Stimulated activated CD4-positive, alpha-beta T cell treated with anti-CD3 and anti-CD28 coated beads, Interleukin-2, amount 100 ng/mL, for 4 hours (primary cell): ENCODE measurements at regions not wholly inside any gene's neighbourhood (a gene's known extent, or its start where the extent isn't known, plus 50 kb on each side); places are given as distances from the start of the nearest gene placed in this dataset.
"Not testable (repeated sequence)": the region's sequence is repeated elsewhere in the genome, so short reads cannot be mapped to it uniquely, and the experiment has no call there.

Experiments
- DNase-seq: peaks from one replicate; pipeline ENCODE4 v3.0.0-alpha.2; 2020; ENCODE audit warnings: low read depth

DNA sequence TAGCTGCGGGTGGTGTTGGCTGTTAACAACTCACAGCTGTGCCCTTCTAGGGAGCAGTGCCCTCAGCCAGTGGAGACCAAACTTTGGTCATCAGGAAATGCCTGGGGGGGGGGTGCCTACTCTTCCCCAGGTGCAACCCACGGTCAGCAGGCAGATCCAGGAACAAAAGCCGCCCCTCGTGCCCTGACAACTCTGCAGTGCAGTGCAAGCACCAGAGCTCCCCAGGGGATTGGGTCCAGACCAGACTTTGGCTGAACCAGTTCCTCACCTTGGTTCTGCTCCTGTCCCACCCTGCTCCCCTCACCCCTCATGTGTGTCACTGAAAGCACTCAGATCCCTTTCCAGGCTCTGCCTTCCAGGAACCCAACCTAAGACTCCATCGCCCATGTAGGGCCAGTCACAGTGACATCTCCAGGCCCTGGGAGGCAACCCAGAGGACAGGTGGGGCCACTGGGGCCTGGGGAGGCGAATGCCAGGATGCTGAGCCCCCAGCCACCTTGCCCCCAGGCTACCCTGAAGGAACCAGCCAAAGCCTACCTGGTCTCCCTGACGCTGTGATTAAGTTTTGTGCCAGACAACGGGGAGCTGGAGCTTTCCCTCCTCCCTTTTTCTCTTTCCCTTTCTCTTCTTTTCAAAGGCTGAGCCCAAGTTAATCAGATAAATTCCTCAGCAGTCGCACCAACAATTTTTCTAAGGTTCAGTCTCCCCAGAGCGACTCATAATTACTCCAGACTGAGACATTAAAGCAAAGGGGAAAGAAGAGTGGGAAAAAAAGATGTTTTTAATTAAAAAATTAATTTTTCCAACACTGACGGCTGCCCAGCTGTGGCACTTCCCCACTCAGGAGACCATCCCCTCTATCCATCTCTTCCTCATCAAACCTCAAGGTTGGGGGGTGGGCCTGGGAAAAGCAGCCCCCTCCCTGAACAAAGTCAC is 207.5 kb upstream of the LINGO1 start:
- DNase-seq = no peak

DNA sequence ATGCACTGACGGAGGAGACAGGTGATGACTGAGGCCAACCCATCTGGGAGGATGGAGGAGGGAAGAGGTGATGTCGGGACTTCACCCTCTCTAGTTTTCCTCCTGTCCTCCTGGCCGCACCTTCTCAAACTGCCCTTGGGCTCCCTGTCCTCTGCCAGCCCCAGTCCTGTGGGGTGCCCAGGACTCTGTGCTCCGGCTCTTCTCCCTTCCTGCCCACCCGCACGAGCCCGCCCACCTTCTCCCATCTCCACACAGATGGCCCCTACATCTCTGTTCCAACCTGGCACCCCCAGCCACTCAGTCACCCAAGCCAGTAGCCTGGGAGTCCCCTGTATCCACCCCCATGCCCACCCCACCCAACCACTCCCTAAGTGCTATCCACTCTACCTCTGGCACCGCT is 206.7 kb upstream of the LINGO1 start:
- no peak for DNase-seq

DNA sequence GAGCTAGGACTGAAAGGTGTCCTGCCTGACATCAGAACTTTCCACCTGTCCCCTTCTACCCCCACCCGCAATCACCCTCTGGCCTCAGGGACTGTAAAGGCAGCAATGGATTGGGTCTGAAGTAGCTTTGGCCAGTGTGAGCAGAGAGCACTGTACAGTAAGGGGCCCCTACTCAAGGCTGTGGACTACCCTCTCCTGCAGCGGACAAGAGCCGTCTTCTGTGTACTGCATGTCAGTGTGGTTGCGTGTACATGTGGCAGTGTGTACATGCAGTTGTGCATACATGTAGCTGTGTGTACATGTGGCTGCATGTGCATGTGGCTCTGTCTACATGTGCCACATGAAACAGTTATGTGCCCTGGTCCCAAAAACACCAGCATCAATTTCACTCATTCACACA is 205.9 kb upstream of the LINGO1 start:
- DNase-seq = no peak

DNA sequence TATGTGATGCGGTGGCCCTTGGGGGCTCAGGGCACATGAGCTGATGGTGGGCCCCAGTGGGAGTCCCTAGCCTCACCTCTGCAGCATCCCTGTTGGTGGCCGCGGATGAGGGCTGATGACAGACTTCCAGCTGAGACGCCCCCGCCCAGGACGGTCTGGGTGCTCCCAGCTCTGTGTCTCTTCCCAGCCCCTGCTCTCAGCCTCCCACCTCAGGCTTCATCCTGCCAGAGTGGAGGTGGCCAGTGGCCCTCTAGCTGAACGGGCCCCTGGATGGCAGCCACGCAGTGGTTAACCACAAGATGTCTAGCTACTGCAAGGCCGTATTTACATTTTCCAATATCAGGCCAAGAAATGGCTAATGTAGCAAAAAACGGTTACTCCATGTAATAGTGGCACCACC is 205.3 kb upstream of the LINGO1 start:
- DNase-seq = no peak

DNA sequence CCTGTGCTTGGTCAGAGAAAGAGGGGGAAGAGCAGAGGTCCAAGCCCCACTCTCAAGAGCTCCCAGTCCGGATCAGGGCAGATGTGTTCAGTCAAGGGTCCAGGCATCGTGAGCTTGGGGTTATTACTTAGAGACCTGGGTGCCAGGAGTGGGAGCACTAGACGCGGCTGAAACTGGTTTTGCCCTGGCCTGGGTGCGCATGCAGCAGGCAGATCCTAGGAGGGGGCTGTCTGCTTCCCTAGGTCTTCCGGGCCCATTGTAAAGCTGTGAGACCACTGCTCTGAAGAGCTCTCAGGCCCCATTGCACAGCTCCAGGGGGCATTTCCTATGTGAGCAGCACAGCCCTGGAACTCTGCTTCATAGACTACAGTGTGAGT is 204.9 kb upstream of the LINGO1 start:
- no peak for DNase-seq

DNA sequence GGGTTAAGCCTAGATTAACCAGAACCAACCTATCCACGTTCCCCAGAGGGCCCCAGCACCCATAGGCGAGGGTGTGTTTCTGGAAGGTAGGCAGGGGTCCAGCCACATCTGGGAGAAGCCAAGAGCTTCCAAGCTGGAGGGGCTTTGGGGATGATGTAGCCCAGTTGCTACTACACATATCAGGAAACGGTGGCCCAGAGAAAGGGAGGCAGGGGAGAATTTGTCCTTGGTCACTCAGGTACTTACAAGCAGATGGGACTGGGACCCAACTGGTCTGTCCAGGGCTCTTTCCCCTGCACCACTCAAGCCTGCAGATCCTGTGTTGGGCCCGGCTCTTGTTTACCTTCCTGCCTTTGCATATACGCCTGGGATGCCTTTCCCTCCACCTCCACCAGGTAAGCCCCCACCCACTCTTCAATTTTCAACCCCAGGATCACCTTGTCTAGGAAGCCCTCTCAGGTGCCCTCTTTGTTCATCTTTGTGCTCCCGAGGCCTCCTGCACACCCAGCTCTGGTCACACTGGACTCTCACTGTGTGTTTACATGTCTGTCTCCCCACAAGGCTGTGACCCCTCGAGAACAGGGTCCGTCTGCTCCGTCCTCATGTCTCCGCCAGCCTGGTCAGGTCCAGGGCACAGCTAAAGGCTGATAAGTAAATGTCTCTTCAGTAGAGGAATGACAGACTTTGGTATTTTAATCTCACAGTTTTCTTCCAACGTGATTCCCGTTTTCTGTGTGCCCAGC is 204.4 kb upstream of the LINGO1 start:
- no peak for DNase-seq

DNA sequence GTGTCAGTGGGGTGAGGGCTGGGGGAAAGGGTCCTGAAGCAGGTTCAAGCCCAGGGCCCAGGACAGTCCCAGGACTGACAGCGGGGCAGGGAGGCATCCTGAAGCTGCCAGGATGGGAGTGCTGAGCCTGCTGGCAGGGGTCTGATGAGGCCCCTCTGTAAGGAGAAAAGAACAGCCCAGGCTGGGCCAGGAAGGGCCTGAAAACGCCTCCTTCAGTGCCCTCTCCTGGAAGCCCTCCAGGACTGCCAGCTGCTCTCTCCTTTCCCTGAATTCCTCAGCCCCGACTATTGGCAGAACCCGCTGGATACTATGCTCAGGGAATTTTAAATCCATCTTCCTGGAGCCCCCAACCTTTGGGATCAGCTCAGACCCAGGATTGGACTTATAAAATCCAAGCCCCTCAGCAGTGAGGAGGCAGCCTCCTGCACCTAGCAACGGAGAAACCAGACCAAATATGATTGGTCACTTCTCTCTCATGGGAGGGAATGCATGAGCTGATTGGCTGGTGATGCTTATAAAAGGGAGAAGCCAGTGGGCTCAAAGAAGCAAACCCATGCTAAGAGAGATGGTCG is 203.5 kb upstream of the LINGO1 start:
- DNase-seq = no peak

DNA sequence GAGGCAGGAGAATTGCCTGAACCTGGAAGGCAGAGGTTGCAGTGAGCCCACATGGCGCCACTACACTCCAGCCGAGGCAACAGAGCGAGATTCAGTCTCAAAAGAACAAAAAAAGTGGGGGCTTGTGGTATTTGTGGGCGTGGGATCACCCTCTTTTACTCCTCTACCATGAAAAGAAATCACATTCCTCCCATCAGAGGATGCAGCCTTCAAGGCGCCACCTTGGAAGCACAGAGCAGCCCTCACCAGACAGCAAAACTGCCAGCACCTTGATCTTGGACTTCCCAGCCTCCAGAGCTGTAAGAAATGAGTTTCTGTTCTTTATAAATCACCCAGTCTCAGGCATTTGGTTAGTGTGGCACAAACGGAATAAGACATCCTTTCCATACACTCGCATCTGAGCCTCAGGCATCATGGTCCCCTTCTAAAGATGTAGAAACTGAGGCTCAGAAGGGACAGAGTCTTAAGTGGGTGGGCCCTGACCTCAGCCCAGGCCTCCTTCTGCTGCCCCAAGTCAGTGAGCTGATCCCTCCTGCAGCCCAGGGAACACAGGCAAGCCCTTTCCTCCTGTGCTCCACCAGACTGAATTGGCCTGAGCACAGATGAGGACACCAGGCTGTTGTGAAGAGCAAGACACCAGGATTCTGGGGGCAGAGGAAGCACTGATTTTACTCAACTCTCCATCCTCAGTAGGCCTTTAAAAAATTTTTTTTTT is 201.7 kb upstream of the LINGO1 start:
- DNase-seq = no peak

DNA sequence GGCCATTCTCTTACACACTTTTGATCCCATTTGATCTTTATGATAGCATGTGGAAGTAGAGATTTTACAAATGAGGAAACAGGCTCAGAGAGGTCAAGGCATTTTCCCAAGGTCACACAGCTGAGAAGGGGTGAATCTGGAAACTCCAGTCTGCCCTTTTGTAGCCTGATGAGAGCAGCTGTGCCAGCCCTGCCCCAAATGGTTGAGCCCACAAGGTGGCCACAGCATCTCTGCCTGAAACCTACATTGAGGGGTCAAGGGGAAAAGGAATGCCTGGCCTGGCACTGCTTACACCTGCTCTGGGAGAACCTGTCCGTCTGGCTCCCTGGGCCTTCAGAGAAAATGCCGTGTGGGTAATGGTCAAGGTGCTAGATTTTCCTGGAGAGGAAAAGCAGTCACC is 200.2 kb upstream of the LINGO1 start:
- no peak for DNase-seq

DNA sequence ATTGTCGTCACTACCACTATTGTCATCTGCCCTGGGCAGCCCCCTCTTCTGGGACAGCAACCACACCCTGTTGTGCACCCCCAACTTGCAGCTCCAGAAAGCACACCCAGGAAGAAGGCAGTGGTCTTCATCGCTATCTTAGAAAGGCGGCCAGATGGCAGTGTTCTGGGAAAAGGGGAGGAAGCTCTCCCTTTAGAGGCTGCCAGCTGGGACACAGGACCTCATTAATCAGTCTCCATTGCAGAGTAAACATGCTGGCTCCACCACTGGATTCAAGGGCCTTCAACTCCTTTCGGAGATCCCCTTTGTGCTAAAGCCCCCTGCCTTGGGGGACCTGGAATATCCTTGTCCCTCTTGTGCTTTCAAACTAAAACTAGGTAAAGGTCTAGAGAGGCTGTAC is 199.3 kb upstream of the LINGO1 start:
- DNase-seq = no peak

DNA sequence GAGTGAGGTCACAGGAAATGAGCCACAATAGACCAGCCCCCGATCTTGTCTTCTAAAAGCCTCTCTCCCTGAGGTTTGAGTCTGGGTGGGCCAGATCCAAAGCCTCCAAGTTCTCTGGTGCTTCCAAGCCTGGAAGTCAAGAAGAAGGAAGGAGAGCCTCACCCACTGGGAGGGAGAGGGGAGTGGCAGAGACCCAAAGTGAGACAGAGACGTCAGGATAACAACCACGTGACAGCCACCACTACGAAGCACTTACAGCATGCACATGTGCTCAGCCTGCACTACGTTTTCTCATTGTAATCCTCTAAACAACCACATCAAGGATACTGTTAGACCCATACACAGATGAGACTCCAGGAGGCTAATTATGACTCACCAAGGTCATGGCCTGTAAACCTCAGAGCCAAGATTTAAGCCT is 197.3 kb upstream of the LINGO1 start:
- DNase-seq = no peak

DNA sequence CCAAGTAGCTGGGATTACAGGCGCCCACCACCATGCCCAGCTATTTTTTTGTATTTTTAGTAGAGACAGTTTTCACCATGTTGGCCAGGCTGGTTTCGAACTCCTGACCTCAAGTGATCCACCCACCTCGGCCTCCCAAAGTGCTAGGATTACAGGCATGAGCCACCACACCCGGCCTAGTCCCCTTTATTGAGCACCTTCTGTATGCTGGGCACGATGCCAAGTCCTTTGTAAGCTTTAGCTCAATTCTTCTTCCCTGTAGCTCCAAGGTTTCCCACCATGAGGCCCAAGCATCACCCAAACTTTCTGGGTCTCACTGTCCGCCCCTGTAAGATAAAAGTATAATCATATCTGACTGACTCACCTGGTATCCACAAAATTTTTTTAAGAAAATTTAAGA is 196.6 kb upstream of the LINGO1 start:
- DNase-seq = not testable (repeated sequence)

DNA sequence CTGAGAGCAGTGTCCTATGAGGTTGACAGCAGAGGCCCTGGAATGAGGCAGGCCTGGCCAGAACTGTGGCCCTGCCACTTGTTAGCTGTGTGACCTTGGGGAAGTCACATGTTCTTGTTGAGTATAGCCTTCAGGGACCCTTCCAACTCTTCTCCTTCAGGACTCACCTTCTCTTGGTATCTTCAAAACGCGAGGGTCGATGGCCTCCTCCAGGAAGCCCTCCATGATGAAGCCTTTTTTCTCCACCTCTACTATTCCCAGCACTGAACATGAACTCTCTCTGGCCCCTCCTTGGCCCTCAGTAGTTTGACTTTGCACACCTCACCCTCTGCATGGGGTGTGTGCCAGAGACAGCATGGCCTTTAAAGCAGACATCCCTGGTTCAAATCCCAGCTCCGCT is 195.1 kb upstream of the LINGO1 start:
- no peak for DNase-seq

DNA sequence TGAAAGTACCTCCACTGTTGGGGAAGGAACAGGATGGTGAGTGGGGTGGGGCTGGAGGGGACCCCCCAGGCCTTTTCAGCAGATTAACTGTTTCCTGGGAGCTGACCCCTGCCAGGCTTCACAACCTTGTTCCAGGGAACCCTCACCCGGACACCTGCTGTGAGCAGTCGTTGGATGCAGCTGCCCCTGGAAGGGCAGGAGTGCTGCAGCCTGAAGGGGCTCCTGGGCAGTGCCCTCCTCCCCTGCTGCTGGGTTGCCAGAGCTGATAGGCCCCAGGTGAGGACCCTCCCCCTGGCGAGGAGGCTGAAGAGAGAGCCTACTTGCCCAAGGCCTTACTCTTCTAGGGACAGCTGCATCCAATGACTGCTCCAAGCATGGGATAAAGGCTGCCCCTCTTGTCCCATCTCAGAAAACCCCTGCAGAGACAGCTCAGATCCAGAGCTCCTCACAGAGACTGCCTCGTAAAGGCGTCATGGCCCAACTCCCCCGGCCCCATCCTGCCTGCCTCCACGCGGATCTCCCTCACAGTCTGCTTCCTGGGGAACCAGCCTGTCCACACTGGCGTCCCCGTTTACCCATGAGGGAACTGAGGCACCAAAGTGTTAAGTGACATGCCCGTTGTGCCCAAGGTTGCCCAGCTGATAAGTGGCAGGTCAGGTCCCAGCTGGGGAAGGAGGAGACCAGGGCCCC is 193.4 kb upstream of the LINGO1 start:
- DNase-seq = no peak

DNA sequence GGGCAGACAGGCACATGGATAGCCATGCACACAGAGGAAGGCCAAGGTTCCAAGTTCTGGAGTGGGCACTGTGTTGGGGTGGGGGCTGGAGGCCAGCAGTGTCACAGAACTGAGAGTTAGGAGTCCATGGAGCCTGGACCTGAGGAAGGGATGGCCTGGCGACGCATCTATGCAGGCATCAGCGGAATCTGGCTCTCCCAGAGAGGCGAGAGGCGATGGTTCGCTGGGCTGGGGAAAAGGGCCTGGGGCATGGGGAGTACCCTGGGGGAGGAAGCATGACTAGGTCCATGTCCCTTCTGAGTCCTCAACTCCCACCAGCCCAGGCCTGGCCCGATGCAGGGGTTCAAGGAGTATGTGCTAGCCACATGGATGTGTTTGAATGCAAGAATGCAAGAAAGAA is 192.8 kb upstream of the LINGO1 start:
- DNase-seq = no peak

DNA sequence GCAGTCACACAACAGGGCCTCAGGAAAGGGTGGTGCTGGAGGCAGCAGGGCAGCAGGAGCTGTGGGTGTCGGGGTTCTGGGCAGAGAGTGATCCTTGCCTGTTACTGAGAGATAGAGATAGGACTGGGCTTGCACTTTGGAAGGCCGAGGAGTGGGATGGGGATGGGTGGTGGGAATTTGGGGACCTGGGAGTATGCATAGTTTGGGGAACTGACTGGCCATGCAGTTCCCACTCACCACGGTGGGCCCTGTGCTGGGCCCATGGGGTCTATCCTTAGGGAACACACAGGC is 192.5 kb upstream of the LINGO1 start:
- no peak for DNase-seq

DNA sequence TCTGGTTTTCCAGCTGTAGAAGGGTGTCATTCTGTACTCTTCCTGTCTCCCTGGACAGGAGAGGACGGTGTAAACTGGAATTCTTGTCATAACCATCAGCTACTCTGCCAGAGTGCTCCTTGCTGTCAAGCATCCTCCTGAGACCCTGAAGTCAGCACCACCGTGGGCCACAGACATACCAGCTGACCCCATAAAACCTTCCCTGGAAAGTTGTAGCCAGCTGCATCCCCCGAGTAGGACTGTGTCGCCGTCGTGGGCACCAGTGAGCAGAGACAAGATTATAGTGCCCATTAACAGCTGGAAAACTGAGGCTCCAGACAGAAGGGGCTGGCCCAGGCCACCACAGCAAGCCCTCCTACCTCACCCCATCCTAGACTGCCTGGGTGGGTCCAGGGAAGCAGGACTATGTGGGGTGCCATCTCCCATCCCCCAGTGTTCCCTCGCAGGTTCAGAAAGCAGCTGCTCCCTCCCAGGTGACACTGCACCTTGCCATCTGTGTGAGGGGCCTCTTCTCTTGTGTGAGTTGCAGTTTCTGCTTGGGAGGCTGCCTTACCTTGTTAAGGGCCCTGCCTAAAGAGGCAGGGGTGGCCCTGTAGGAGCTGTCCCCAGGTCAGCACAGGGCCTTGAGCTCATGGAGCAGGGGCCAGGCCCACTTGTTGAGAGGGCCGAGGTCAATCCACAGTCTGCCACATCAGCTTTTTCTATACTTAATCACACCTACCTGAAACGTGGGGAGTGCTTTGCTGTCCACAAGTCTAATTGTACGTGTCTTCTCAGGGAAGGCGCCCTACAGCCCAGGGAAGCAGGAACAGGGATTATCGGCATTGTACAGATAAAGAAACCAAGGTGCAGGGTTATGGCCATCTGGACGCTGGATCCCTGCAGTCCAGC is 191.9 kb upstream of the LINGO1 start:
- no peak for DNase-seq

DNA sequence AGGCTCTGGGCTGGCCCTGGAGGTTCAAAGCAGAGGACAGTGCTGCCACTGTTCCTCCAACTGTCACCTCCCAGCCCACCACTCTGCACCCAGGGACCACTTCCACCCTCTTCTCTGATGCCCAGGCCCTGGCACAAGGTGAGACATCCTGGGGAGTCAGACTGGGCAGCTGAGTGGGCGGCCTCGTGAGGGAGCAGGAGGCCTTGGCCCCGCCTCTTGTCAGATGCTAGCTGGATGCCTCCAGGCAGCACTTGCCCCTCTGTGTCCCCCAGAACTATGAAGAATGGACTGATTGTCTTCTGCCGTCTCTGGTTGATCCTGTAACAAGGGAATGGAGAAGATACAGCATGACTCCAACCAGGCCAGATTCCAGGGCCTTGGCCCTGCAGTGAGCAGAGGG is 191.0 kb upstream of the LINGO1 start:
- DNase-seq = no peak

DNA sequence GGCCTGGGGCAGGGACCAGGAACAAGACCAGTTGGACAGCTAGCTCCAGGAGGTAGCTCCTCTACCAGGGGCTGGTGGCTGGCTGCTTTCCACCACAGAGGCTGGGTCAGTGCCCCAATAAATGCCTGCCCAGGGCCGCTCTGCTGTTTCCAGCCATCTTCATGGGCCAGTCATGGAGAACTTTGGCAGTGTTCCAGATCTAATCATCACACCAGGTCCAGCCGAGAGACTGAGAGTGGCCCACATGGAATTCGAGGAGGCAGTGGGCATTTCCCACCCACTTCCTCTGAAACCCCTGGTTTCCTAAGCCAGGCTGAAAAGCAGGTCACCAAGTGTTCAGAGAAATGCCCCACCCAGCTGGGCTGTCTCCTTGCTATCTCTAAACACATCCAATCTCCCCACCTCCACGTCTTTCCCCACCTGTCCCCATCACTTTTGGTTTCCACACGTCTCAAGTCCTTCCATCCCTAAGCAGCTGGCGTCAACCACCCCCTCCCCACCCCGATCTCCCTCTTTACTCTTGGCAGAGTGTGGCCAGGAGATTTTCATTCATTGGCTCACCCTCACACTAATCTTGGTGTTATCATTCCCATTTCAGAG is 190.0 kb upstream of the LINGO1 start:
- no peak for DNase-seq

DNA sequence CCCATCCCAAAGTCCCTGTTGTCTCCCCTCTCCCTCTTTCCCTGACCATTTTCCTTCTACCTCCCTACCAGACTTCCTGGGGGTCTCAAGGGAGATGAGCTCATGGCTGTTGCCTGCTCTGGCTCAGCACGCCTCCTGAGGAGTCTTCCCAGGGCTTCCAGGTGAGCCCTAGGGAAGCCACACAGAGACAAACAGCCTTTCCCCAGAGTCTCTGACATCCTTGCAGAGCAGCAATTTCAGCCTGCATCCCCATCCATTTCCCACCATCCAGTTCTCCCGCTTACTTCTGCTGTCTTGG is 189.2 kb upstream of the LINGO1 start:
- DNase-seq = no peak
